ENCODE measurements at regions not wholly inside any gene's neighbourhood (a gene's known extent, or its start where the extent isn't known, plus 50 kb on each side); places are given as distances from the start of the nearest gene placed in this dataset.
"Not testable (repeated sequence)": the region's sequence is repeated elsewhere in the genome, so short reads cannot be mapped to it uniquely, and the experiment has no call there.

- FAIRE-seq (no peak), DNase-seq (no peak), ATAC-seq (no peak)
- intact Hi-C loops (cut with DNase I) = no loop called here
- H3K4me1 ChIP-seq = no peaks in the 10 kb centered on the region
- no peak for TF ChIP-seq CTCF (IDR thresholded peaks at IDR 0.05)
- 72 to 82% methylated on average over 7 of the region's 7 CpGs for WGBS, 2 donors
- no peaks in the 10 kb centered on the region for H3K36me3 ChIP-seq
- H3K27me3 ChIP-seq = no peaks in the 10 kb centered on the region
- H3K27ac ChIP-seq = no peak overlapping the region
- H3K4me3 ChIP-seq = no peak overlapping the region
- no peaks in the 10 kb centered on the region for H3K9me3 ChIP-seq
These were observed 237.0 kb upstream of the RASA1 start for GRCh38 chr5:87030699-87031098.

DNA sequence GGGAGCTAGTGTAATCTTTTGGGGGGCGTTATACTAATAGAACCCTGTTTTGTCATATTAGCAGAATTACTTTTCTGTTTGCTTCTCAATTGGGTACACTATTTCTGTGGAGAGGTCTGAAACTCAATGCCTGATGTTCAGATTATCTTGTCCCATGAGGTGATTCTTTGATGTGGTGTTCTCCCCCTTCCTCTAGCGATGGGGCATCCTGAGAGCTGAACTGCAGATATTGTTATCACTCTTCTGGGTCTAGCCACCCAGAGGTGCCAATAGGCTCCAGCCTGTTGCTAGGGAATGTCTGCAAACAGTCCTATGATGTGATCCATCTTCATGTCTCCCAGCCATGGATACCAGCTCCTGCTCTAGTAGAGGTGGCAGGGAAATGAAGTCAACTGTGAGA, 233.1 kb upstream of the RASA1 start:
- no peak overlapping the region for H3K27ac ChIP-seq
- H3K4me3 ChIP-seq = no peak overlapping the region
- intact Hi-C loops (cut with DNase I) = no loop called here
- 58 to 77% methylated on average over 2 of the region's 2 CpGs for WGBS, 2 donors
- DNase-seq (no peak), FAIRE-seq (no peak), ATAC-seq (no peak)
- no peaks in the 10 kb centered on the region for H3K9me3 ChIP-seq
- H3K36me3 ChIP-seq = no peaks in the 10 kb centered on the region
- no peak for TF ChIP-seq CTCF (IDR thresholded peaks at IDR 0.05)
- no peaks in the 10 kb centered on the region for H3K4me1 ChIP-seq
- no peaks in the 10 kb centered on the region for H3K27me3 ChIP-seq

DNA sequence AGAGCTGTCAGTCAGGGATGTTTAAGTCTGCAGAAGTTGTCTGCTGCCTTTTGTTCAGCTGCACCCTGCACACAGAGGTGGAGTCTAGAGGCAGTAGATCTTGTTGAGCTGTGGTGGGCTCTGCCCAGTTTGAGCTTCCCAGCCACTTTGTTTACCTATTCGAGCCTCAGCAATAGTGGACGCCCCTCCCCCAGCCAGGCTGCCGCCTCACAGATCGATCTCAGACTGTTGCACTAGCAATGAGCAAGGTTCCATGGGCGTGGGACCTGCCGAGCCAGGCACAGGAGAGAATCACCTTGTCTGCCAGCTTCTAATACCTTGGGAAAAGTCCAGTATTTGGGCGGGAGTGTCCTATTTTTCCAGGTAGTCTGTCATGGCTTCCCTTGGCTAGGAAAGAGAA, 225.1 kb upstream of the RASA1 start:
- H3K27me3 ChIP-seq = peaks cover 0 to 3% (median 0%) of the 10 kb centered on the region in 4 donors
- 65 to 66% methylated on average over 7 of the region's 7 CpGs for WGBS, 2 donors
- ATAC-seq = no peak
- intact Hi-C loops (cut with DNase I) = no loop called here
- H3K9me3 ChIP-seq = no peaks in the 10 kb centered on the region
- H3K36me3 ChIP-seq = no peaks in the 10 kb centered on the region
- no peak overlapping the region for H3K27ac ChIP-seq
- FAIRE-seq = no peak
- TF ChIP-seq CTCF (IDR thresholded peaks at IDR 0.05) = no peak
- H3K4me1 ChIP-seq = no peaks in the 10 kb centered on the region
- no peak overlapping the region for H3K4me3 ChIP-seq
- DNase-seq = no peak

DNA sequence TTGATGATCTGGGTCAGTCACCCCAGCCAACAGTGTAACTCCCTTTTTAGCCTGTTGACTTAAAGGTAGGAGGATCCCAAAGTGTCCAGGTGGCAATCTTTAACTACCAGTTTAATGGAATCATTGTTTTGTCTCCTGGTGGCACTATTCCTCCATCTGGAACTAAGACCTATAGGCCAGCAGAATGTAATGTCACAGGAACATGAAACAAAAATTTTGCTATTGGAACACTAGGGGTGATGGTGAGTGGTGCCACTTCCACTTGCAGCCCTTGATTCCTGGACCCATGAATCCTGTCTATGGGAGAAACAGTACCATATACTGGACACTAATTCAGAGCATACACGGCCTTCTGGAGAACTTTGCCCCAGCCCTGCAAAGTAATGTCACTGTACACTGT, 219.5 kb upstream of the RASA1 start:
- Histone ChIP-seq H3K36me3 (no peaks in the 10 kb centered on the region), H3K4me3 (no peak overlapping the region), H3K27ac (no peak overlapping the region), H3K4me1 (no peaks in the 10 kb centered on the region), H3K27me3 (peaks cover 0 to 3% (median 0%) of the 10 kb centered on the region in 4 donors), H3K9me3 (no peaks in the 10 kb centered on the region)
- no peak for FAIRE-seq
- TF ChIP-seq CTCF (IDR thresholded peaks at IDR 0.05) = no peak
- no peak for DNase-seq
- ATAC-seq = no peak
- WGBS, 2 donors = 57 to 71% methylated on average over 1 of the region's 1 CpG
- intact Hi-C loops (cut with DNase I) = no loop called here

GRCh38 chr5:87049012-87049411, 218.7 kb upstream of the RASA1 start:
- FAIRE-seq; intact Hi-C loops (cut with DNase I): not testable (repeated sequence)

More at GRCh38 chr5:87049012-87049411, 218.7 kb upstream of the RASA1 start:
- not testable (repeated sequence) for DNase-seq, H3K27me3 ChIP-seq, H3K4me3 ChIP-seq, H3K9me3 ChIP-seq, H3K36me3 ChIP-seq, ATAC-seq, H3K4me1 ChIP-seq, H3K27ac ChIP-seq
- WGBS, 2 donors = 84 to 91% methylated on average over 6 of the region's 6 CpGs

All from pancreas (tissue), 10 donors.